ENCODE measurements at regions not wholly inside any gene's neighbourhood (a gene's known extent, or its start where the extent isn't known, plus 50 kb on each side); places are given as distances from the start of the nearest gene placed in this dataset.
A peak's percentile ranks its signal among the peaks of the same experiment; 100 is the strongest.

DNA sequence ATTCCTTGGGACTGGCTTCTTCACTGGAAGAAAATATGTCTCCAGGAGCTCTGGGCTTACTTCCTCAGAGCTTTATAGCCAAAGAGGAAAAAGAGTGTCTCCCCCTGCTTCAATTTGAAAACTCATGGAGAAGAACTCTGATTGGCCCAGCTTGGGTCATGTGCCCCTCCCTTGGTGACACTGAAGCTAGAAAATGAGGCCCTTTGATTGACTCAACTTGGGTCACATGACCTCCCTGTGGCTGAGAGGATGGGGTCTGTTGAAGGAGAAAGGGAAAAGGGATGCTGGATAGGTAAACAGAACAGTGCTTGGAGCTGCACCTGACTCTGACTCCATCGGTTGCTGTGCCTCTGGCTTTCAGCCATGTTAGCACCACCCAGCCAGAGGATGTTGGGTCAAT lies 70.6 kb upstream of the KSR1 start:
- no peaks in the 10 kb centered on the region for H3K36me3 Mint-ChIP-seq (ENCODE audit: unreplicated experiment)

DNA sequence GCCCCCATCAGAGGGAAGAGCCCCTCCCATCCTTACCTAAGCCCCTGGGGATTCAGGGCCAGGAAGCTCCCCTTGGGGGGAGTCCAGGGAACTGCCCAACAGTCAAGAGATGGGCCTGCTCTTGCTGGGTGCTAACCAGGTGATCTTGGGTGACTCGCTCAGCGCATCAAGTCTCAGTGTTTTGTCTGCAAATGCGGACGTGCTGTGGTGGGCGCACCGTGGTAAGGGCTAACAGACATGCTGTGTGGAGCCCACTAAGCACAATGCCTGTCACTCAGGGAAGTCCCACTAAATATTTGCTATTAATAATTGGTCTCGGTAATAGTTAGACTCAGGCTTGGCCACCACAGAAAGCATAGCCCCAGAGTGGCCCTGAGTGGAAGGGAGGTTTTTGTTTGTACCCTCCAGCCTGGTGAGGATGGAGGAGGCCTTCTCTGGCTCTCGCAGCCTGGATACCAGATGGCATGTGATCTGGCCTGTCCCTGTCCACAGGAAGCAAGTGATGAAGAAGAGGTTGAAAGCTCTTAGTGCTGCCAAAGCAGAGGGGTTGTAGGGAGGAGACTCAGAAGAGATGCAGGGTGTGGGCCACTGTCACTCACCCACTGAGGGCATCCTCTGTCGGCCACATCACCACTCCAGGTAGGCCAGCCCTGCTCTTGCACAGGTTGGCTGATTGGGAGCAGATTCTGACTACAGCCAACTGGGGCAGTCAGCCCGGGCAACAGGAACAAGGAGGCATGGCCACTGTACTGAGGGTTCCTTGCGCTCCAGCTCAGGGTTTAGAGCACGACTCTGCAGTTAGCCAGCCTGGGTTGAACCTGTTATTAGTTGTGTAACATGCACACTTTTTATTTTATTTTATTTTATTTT lies 69.8 kb upstream of the KSR1 start:
- no peaks in the 10 kb centered on the region for H3K36me3 Mint-ChIP-seq (ENCODE audit: unreplicated experiment)
- H3K9me3 Mint-ChIP-seq (ENCODE audit: unreplicated experiment): no peaks in the 10 kb centered on the region
- peaks cover 47% of the 10 kb centered on the region for H3K4me1 Mint-ChIP-seq (ENCODE audit: unreplicated experiment)
- TF ChIP-seq, protein P1, sequence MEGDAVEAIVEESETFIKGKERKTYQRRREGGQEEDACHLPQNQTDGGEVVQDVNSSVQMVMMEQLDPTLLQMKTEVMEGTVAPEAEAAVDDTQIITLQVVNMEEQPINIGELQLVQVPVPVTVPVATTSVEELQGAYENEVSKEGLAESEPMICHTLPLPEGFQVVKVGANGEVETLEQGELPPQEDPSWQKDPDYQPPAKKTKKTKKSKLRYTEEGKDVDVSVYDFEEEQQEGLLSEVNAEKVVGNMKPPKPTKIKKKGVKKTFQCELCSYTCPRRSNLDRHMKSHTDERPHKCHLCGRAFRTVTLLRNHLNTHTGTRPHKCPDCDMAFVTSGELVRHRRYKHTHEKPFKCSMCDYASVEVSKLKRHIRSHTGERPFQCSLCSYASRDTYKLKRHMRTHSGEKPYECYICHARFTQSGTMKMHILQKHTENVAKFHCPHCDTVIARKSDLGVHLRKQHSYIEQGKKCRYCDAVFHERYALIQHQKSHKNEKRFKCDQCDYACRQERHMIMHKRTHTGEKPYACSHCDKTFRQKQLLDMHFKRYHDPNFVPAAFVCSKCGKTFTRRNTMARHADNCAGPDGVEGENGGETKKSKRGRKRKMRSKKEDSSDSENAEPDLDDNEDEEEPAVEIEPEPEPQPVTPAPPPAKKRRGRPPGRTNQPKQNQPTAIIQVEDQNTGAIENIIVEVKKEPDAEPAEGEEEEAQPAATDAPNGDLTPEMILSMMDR (IDR thresholded peaks at IDR 0.05): no peak
- H3K4me3 Mint-ChIP-seq (ENCODE audit: unreplicated experiment): no peak overlapping the region
- H3K27me3 Mint-ChIP-seq (ENCODE audit: unreplicated experiment): no peaks in the 10 kb centered on the region
- H3K27ac Mint-ChIP-seq (ENCODE audit: unreplicated experiment): no peak overlapping the region
- DNase-seq (ENCODE audit: extremely low spot score, unreplicated experiment): no peak

More for the DNA sequence above, 70.6 kb upstream of the KSR1 start:
- Mint-ChIP-seq H3K27me3 (ENCODE audit: unreplicated experiment) (no peaks in the 10 kb centered on the region), H3K27ac (ENCODE audit: unreplicated experiment) (no peak overlapping the region), H3K9me3 (ENCODE audit: unreplicated experiment) (no peaks in the 10 kb centered on the region), H3K4me1 (ENCODE audit: unreplicated experiment) (peaks cover 56% of the 10 kb centered on the region), H3K4me3 (ENCODE audit: unreplicated experiment) (no peak overlapping the region)
- TF ChIP-seq, protein P1 (IDR thresholded peaks at IDR 0.05): no peak
- DNase-seq (ENCODE audit: extremely low spot score, unreplicated experiment): no peak

DNA sequence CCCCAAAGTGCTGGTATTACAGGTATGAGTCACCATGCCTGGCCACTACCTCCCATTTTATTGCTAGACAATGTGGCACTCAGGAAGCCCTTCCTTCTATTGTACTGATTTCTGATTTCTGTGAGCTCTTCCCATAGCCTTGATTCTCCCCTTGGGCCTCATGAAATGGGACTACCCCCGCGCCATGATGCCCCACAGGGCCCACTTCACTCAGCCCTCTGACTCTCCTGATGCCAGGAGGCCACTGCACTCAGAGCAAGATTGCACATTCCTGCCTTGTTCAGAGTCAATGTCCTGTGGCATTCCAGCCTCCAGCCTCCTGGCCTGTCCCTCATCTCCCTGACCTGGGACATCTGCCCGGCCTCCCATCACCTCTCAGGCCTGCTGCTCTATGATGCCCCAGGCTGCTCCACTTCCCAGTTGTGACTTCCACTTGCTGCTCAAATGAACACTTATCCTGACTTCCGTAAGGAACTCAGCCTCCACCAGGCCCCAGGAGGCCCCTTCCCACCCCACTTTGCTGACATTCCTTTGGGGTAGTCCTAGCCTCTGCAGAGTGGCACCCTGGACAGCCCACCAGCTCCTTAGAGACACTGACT lies 66.6 kb upstream of the KSR1 start:
- H3K36me3 Mint-ChIP-seq (ENCODE audit: unreplicated experiment): no peaks in the 10 kb centered on the region
- H3K27ac Mint-ChIP-seq (ENCODE audit: unreplicated experiment): peak overlapping the region; percentile 32
- H3K4me1 Mint-ChIP-seq (ENCODE audit: unreplicated experiment): peaks cover 26% of the 10 kb centered on the region
- H3K27me3 Mint-ChIP-seq (ENCODE audit: unreplicated experiment): peaks cover 10% of the 10 kb centered on the region
- DNase-seq (ENCODE audit: extremely low spot score, unreplicated experiment): no peak
- H3K4me3 Mint-ChIP-seq (ENCODE audit: unreplicated experiment): no peak overlapping the region
- TF ChIP-seq, protein P1 (IDR thresholded peaks at IDR 0.05): no peak
- no peaks in the 10 kb centered on the region for H3K9me3 Mint-ChIP-seq (ENCODE audit: unreplicated experiment)

DNA sequence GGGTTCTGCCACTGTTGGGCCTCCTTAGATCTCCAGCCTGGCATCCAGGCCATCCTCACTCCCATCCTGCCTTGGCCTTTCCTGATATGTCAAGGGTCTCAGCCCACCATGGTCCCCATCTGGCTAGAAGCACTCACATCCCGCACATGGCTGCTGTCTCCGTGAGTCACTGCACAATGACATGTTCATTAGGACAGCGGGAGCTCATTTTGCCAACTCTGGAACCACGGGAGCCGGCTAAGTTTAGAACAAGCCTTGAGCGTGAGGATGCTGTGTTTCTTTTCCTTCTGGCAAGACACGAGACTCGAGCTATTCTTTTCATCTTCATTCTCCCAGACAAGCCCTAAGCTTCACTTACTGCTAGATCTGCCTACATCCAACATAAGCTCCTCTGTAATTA lies 65.7 kb upstream of the KSR1 start:
- no peak overlapping the region for H3K4me3 Mint-ChIP-seq (ENCODE audit: unreplicated experiment)
- H3K9me3 Mint-ChIP-seq (ENCODE audit: unreplicated experiment): no peaks in the 10 kb centered on the region
- H3K36me3 Mint-ChIP-seq (ENCODE audit: unreplicated experiment): no peaks in the 10 kb centered on the region
- no peak overlapping the region for H3K27ac Mint-ChIP-seq (ENCODE audit: unreplicated experiment)
- peaks cover 10% of the 10 kb centered on the region for H3K27me3 Mint-ChIP-seq (ENCODE audit: unreplicated experiment)
- peaks cover 21% of the 10 kb centered on the region for H3K4me1 Mint-ChIP-seq (ENCODE audit: unreplicated experiment)
- no peak for DNase-seq (ENCODE audit: extremely low spot score, unreplicated experiment)
- TF ChIP-seq, protein P1 (IDR thresholded peaks at IDR 0.05): no peak

DNA sequence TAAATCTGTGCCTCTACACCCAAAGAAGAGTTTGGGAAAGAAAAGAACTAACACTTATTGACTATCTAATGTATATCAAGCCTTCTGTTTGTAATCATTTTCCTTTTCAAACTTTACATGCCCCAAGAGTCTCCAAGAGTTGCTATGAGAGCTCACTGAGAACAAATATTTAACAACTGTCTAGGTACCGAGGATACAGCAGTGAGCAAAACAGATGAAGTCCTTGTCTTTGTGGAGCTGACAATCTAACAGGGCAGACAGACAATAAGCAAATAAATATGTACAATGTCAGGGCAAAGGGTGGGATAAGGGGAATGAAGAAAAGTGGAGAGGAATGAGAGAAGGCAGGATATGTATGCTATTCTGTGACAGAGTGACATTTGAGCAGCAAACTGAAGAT lies 64.8 kb upstream of the KSR1 start:
- no peak overlapping the region for H3K27ac Mint-ChIP-seq (ENCODE audit: unreplicated experiment)
- no peak for DNase-seq (ENCODE audit: extremely low spot score, unreplicated experiment)
- H3K9me3 Mint-ChIP-seq (ENCODE audit: unreplicated experiment): no peaks in the 10 kb centered on the region
- no peaks in the 10 kb centered on the region for H3K36me3 Mint-ChIP-seq (ENCODE audit: unreplicated experiment)
- H3K4me3 Mint-ChIP-seq (ENCODE audit: unreplicated experiment): no peak overlapping the region
- H3K27me3 Mint-ChIP-seq (ENCODE audit: unreplicated experiment): peaks cover 10% of the 10 kb centered on the region
- H3K4me1 Mint-ChIP-seq (ENCODE audit: unreplicated experiment): peaks cover 24% of the 10 kb centered on the region
- TF ChIP-seq, protein P1 (IDR thresholded peaks at IDR 0.05): no peak

All from osteocyte (in vitro differentiated cells).